ENCODE measurements at regions not wholly inside any gene's neighbourhood (a gene's known extent, or its start where the extent isn't known, plus 50 kb on each side); places are given as distances from the start of the nearest gene placed in this dataset.

GRCh38 chr3:88617283-88617682, 467.5 kb downstream of the C3orf38 start:
- no peak for TF ChIP-seq CTCF (IDR thresholded peaks at IDR 0.05)
- TF ChIP-seq POLR2A (IDR thresholded peaks at IDR 0.05): no peak
- no peak for TF ChIP-seq POLR2AphosphoS5 (IDR thresholded peaks at IDR 0.05)

All from breast epithelium (tissue), 3 donors.